ENCODE measurements at regions not wholly inside any gene's neighbourhood (a gene's known extent, or its start where the extent isn't known, plus 50 kb on each side); places are given as distances from the start of the nearest gene placed in this dataset.

DNA sequence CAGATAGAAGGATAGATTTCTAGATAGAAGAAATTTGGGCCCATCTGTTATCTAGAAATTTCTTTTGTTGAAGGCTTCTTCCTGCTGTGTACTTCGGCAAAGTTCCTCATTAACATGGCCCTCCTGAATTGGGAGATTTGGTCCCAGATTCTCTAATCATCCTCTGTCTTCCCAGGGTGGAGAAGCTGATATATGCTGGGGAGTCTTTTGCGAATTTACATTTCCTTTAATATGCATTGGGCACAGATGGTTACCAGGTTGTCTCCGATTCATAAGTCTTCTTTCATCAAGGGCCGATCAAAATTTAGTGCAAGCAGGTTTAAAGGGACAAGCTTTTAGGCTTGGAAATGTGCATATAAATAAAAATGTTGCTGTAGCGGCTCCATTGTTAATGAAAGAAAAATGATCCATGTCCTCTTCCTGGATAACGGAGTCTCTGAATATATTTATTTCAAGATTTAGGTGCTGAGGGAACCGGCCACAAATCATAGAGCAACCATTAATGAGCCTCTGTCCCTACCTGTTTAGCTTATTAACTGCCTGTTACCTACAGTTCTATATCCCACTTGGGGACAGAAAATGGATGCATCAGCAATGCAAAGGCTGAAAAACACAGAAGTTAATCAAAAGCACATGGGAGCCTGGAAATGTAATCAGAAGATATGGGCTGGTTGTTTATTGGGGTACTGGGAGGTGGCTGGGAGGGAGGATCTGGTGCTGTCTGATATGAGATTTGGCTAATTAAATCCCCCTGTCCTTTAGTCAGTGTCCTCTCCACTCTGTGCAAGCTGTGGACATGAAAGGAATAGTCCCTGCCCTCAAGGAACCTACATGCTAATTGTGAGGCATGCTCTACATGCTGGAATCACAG, 234.7 kb downstream of the MAN2A1 start:
- H3K27me3 ChIP-seq (replicated peaks; ENCODE audit: control insufficient read depth, insufficient read depth, low read length): no peaks in the 10 kb centered on the region
- no peaks in the 10 kb centered on the region for H3K9me3 ChIP-seq
- H3K36me3 ChIP-seq (ENCODE audit: control insufficient read depth, insufficient read depth, low read length): no peaks in the 10 kb centered on the region
- DNase-seq: no peak
- CTCF ChIA-PET: no interaction called here
- no peak overlapping the region for H3K4me3 ChIP-seq (ENCODE audit: low read depth, low read length)
- no TSS peak for BruUV-seq (replicated peaks)
- Mint-ChIP-seq H3K4me1 (ENCODE audit: low read depth, unreplicated experiment) (peaks cover 7% of the 10 kb centered on the region), H3K4me3 (ENCODE audit: unreplicated experiment) (no peak overlapping the region), H3K27ac (ENCODE audit: unreplicated experiment) (no peak overlapping the region), H3K36me3 (ENCODE audit: insufficient read depth, unreplicated experiment) (no peaks in the 10 kb centered on the region), H3K9me3 (ENCODE audit: unreplicated experiment) (no peaks in the 10 kb centered on the region), H3K27me3 (ENCODE audit: insufficient read depth, unreplicated experiment) (no peaks in the 10 kb centered on the region)
- POLR2A ChIA-PET: no interaction called here
- peaks cover 9% of the 10 kb centered on the region; the same call in 1 of the 2 replicates for H3K4me1 ChIP-seq
- intact Hi-C loops (cut with micrococcal nuclease; ENCODE audit: unreplicated experiment): no loop called here
- TF ChIP-seq, protein P1, sequence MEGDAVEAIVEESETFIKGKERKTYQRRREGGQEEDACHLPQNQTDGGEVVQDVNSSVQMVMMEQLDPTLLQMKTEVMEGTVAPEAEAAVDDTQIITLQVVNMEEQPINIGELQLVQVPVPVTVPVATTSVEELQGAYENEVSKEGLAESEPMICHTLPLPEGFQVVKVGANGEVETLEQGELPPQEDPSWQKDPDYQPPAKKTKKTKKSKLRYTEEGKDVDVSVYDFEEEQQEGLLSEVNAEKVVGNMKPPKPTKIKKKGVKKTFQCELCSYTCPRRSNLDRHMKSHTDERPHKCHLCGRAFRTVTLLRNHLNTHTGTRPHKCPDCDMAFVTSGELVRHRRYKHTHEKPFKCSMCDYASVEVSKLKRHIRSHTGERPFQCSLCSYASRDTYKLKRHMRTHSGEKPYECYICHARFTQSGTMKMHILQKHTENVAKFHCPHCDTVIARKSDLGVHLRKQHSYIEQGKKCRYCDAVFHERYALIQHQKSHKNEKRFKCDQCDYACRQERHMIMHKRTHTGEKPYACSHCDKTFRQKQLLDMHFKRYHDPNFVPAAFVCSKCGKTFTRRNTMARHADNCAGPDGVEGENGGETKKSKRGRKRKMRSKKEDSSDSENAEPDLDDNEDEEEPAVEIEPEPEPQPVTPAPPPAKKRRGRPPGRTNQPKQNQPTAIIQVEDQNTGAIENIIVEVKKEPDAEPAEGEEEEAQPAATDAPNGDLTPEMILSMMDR (IDR thresholded peaks at IDR 0.05; ENCODE audit: insufficient read depth in 1 of 2, low read depth in 1 of 2, low read length in 1 of 2, severe bottlenecking in 1 of 2, unreplicated experiment in 1 of 2): no peak

DNA sequence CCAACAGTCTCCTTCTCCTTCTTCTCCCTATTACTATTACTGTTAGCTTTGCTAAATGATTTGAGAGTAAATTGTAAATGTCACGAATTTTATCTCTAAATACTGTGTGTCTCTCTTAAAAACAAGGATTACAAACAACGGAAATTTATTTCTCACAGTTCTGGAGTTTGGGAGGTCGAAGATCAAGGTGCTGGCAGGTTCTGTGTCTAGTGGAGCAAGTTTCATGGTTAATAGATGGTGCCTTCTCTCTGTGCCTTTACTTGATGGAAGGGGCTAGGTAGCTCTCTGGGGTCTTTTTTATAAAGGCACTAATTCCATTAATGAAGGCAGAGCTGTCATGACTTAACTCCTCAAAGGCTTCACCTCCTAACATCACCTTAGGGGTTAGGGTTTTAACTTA, 237.9 kb downstream of the MAN2A1 start:
- Mint-ChIP-seq H3K9me3 (ENCODE audit: unreplicated experiment) (no peaks in the 10 kb centered on the region), H3K27me3 (ENCODE audit: insufficient read depth, unreplicated experiment) (no peaks in the 10 kb centered on the region), H3K36me3 (ENCODE audit: insufficient read depth, unreplicated experiment) (no peaks in the 10 kb centered on the region), H3K27ac (ENCODE audit: unreplicated experiment) (no peak overlapping the region), H3K4me1 (ENCODE audit: low read depth, unreplicated experiment) (peaks cover 7% of the 10 kb centered on the region), H3K4me3 (ENCODE audit: unreplicated experiment) (no peak overlapping the region)
- Histone ChIP-seq H3K9me3 (no peaks in the 10 kb centered on the region; the same call in 1 of the 2 replicates), H3K36me3 (ENCODE audit: control insufficient read depth, insufficient read depth, low read length) (no peaks in the 10 kb centered on the region), H3K4me1 (peaks cover 9% of the 10 kb centered on the region; the same call in 1 of the 2 replicates), H3K27me3 (replicated peaks; ENCODE audit: control insufficient read depth, insufficient read depth, low read length) (no peaks in the 10 kb centered on the region), H3K4me3 (ENCODE audit: low read depth, low read length) (no peak overlapping the region)
- ChIA-PET POLR2A (no interaction called here), CTCF (no interaction called here)
- DNase-seq: no peak
- TF ChIP-seq, protein P1 (IDR thresholded peaks at IDR 0.05; ENCODE audit: insufficient read depth in 1 of 2, low read depth in 1 of 2, low read length in 1 of 2, severe bottlenecking in 1 of 2, unreplicated experiment in 1 of 2): no peak
- BruUV-seq (replicated peaks): no TSS peak
- intact Hi-C loops (cut with micrococcal nuclease; ENCODE audit: unreplicated experiment): no loop called here

DNA sequence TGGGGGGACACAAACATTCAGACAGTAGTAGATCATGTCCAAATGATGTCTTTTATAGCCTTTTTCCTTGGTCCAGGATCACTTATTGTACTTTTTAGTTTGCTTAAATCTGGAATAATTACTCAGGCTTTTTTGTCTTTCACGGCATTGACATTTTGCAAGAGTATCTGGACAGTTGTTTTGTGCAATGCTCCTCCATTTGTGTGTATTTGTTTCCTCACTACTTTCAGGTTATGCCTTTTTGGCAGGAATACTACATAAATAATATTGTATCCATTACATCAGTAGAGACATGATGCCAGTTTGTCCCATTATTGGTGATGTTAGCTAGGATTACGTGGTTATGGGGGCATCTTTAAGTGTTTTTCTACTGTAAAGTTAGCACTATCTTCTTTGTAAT, 238.3 kb downstream of the MAN2A1 start:
- H3K36me3 ChIP-seq (ENCODE audit: control insufficient read depth, insufficient read depth, low read length): no peaks in the 10 kb centered on the region
- Mint-ChIP-seq H3K27ac (ENCODE audit: unreplicated experiment) (no peak overlapping the region), H3K4me1 (ENCODE audit: low read depth, unreplicated experiment) (peaks cover 7% of the 10 kb centered on the region), H3K4me3 (ENCODE audit: unreplicated experiment) (no peak overlapping the region), H3K36me3 (ENCODE audit: insufficient read depth, unreplicated experiment) (no peaks in the 10 kb centered on the region), H3K9me3 (ENCODE audit: unreplicated experiment) (no peaks in the 10 kb centered on the region), H3K27me3 (ENCODE audit: insufficient read depth, unreplicated experiment) (no peaks in the 10 kb centered on the region)
- DNase-seq: no peak
- TF ChIP-seq, protein P1 (IDR thresholded peaks at IDR 0.05; ENCODE audit: insufficient read depth in 1 of 2, low read depth in 1 of 2, low read length in 1 of 2, severe bottlenecking in 1 of 2, unreplicated experiment in 1 of 2): no peak
- ChIA-PET CTCF (no interaction called here), POLR2A (no interaction called here)
- intact Hi-C loops (cut with micrococcal nuclease; ENCODE audit: unreplicated experiment): no loop called here
- H3K27me3 ChIP-seq (replicated peaks; ENCODE audit: control insufficient read depth, insufficient read depth, low read length): no peaks in the 10 kb centered on the region
- no peak overlapping the region for H3K4me3 ChIP-seq (ENCODE audit: low read depth, low read length)
- no peaks in the 10 kb centered on the region; the same call in 1 of the 2 replicates for H3K9me3 ChIP-seq
- BruUV-seq (replicated peaks): no TSS peak
- H3K4me1 ChIP-seq: peaks cover 9% of the 10 kb centered on the region; the same call in 1 of the 2 replicates
